SK-N-SH (cell line): ENCODE measurements at regions not wholly inside any gene's neighbourhood (a gene's known extent, or its start where the extent isn't known, plus 50 kb on each side); places are given as distances from the start of the nearest gene placed in this dataset.

Source experiments
- CTCF ChIA-PET: fragments of 300-600, 350-600 bp; formaldehyde crosslinking; extraction: SDS; loops from one replicate; lab custom pipeline; 2021; lab: Yijun Ruan, JAX
- POLR2A ChIA-PET: fragments of 350-600 bp; sonication (Branson Sonifier 250); formaldehyde crosslinking; extraction: SDS; loops from one replicate; lab custom pipeline; 2020; ENCODE audit warnings: antibody characterized with exemption, inconsistent platforms; lab: Yijun Ruan, JAX
- DNase-seq: peaks from one replicate; pipeline ENCODE4 v3.0.0; 2012
- H2AFZ ChIP-seq: fragments of 200-600 bp; sonication (generic); 2 replicates; pipeline ENCODE4 v1.8.1; 2016; ENCODE audit warnings: antibody characterized with exemption, mild to moderate bottlenecking, low read depth
- H3F3A ChIP-seq: fragments of 200-600 bp; sonication (generic); replicated peaks from 2 replicates; pipeline ENCODE3; 2016; ENCODE audit warnings: antibody characterized with exemption, mild to moderate bottlenecking; ENCODE audit not compliant: insufficient read depth
- H3K27ac ChIP-seq, 2 experiments: fragments of 200-500 bp in 1 of 2; fragments of 200-600 bp in 1 of 2; sonication (Bioruptor generic) in 1 of 2; sonication (generic), shearing (Covaris generic) in 1 of 2; 2 replicates each; pipeline versions ENCODE4 v1.5.1 to v1.6.1; 2014 to 2016; ENCODE audit warnings: low read depth in 2 of 2, inconsistent platforms in 1 of 2, low read length in 1 of 2, mild to moderate bottlenecking in 1 of 2, mixed read lengths in 1 of 2
- H3K27me3 ChIP-seq: fragments of 200-600 bp; sonication (generic), shearing (Covaris generic); 2 replicates; pipeline ENCODE4 v1.6.1; 2016; ENCODE audit warnings: mixed run types; ENCODE audit not compliant: insufficient read depth
- H3K36me3 ChIP-seq, 2 experiments: fragments of 200-500 bp in 1 of 2; fragments of 200-600 bp in 1 of 2; sonication (Bioruptor generic) in 1 of 2; sonication (generic) in 1 of 2; replicated peaks in 1 of 2; 2 replicates each; pipeline versions ENCODE3 to v1.5.1; 2014 to 2016; ENCODE audit warnings: low read length in 1 of 2, mild to moderate bottlenecking in 1 of 2; ENCODE audit not compliant: insufficient read depth in 2 of 2, control insufficient read depth in 1 of 2
- H3K4me1 ChIP-seq, 2 experiments: fragments of 200-500 bp in 1 of 2; fragments of 200-600 bp in 1 of 2; sonication (Bioruptor generic) in 1 of 2; sonication (generic), shearing (Covaris generic) in 1 of 2; 2 replicates each; pipeline versions ENCODE4 v1.5.1 to v1.6.1; 2014 to 2016; ENCODE audit warnings: low read depth in 1 of 2, low read length in 1 of 2, mixed run types in 1 of 2; ENCODE audit not compliant: insufficient read depth in 2 of 2, control insufficient read depth in 1 of 2
- H3K4me2 ChIP-seq: fragments of 200-600 bp; sonication (generic), shearing (Covaris generic); 2 replicates; pipeline ENCODE4 v1.6.1; 2017; ENCODE audit warnings: mixed run types
- H3K4me3 ChIP-seq, 2 experiments: fragments of 200-500 bp in 1 of 2; fragments of 200-600 bp in 1 of 2; sonication (Bioruptor generic) in 1 of 2; sonication (generic), shearing (Covaris generic) in 1 of 2; 2 replicates each; pipeline versions ENCODE4 v1.5.1 to v1.8.1; 2014 to 2016; ENCODE audit warnings: low read depth in 2 of 2, inconsistent platforms in 1 of 2, low read length in 1 of 2, mild to moderate bottlenecking in 1 of 2, mixed read lengths in 1 of 2, moderate library complexity in 1 of 2
- H3K79me2 ChIP-seq: fragments of 200-600 bp; sonication (generic); 2 replicates; pipeline ENCODE4 v1.8.1; 2017; ENCODE audit warnings: mild to moderate bottlenecking; ENCODE audit not compliant: insufficient read depth
- H3K9ac ChIP-seq: fragments of 200-600 bp; sonication (generic); 2 replicates; pipeline ENCODE4 v1.6.1; 2017; ENCODE audit warnings: mixed run types
- H3K9me2 ChIP-seq: fragments of 200-600 bp; sonication (generic); 2 replicates; pipeline ENCODE4 v1.6.1; 2017; ENCODE audit warnings: mixed run types
- H3K9me3 ChIP-seq: fragments of 200-600 bp; sonication (generic); 2 replicates; pipeline ENCODE4 v1.6.1; 2017; ENCODE audit warnings: mixed run types, mild to moderate bottlenecking, moderate library complexity
- H4K20me1 ChIP-seq: fragments of 200-600 bp; sonication (generic); 2 replicates; pipeline ENCODE4 v1.6.1; 2017; ENCODE audit warnings: mild to moderate bottlenecking, mixed run types; ENCODE audit not compliant: insufficient read depth
- ELF1 ChIP-seq: IDR thresholded peaks from 2 replicates; pipeline ENCODE4 v1.4.0; 2012
- EP300 ChIP-seq, 2 experiments: IDR thresholded peaks; 2 replicates each; pipeline versions ENCODE4 v1.4.0 to v1.6.1; 2012; ENCODE audit warnings: borderline replicate concordance in 1 of 2, low read depth in 1 of 2, low read length in 1 of 2
- FOSL2 ChIP-seq: IDR thresholded peaks from 2 replicates; pipeline ENCODE4 v1.4.0; 2012; ENCODE audit warnings: low read depth, mild to moderate bottlenecking, moderate library complexity, borderline replicate concordance
- FOXJ3 ChIP-seq: sonication (generic); formaldehyde crosslinking; IDR thresholded peaks from 2 replicates; pipeline ENCODE4 v1.5.1; 2020; ENCODE audit warnings: mild to moderate bottlenecking, missing genetic modification reagents
- GABPA ChIP-seq: IDR thresholded peaks from 2 replicates; pipeline ENCODE4 v1.4.0; 2012; ENCODE audit warnings: low read depth, mild to moderate bottlenecking
- MAX ChIP-seq: IDR thresholded peaks from 2 replicates; pipeline ENCODE4 v1.4.0; 2012; ENCODE audit warnings: low read depth
- NFIC ChIP-seq: IDR thresholded peaks from 2 replicates; pipeline ENCODE4 v1.4.0; 2012; ENCODE audit warnings: borderline replicate concordance
- POLR2AphosphoS5 ChIP-seq: IDR thresholded peaks from 2 replicates; pipeline ENCODE4 v1.6.1; 2012; ENCODE audit warnings: low read depth, low read length
- RFX5 ChIP-seq: IDR thresholded peaks from 2 replicates; pipeline ENCODE4 v1.6.1; 2012; ENCODE audit warnings: mild to moderate bottlenecking, improper control_type of control experiment, low read length
- USF2 ChIP-seq: fragments of 150-350 bp; IDR thresholded peaks from 2 replicates; pipeline ENCODE4 v1.6.1; 2017; ENCODE audit warnings: antibody characterized with exemption, low read length, low read depth, borderline replicate concordance
- YY1 ChIP-seq: IDR thresholded peaks from 2 replicates; pipeline ENCODE4 v1.4.0; 2012; ENCODE audit warnings: low read depth, mild to moderate bottlenecking
- WGBS: methylation state at CpG from one replicate; pipeline ENCODE4 v1.1.6; 2017; ENCODE audit warnings: low lambda C conversion rate; 5-methylcytosine and 5-hydroxymethylcytosine counted together
- TF ChIP-seq, protein P1 (sequence below): IDR thresholded peaks from 2 replicates; pipeline ENCODE4 v1.4.0; 2012; ENCODE audit warnings: low read depth, borderline replicate concordance
- TF ChIP-seq, protein P2 (sequence below): fragments of 200-600 bp; sonication (generic); IDR thresholded peaks from 2 replicates; pipeline ENCODE4 v1.6.1; 2017; ENCODE audit warnings: antibody characterized with exemption, mild to moderate bottlenecking, moderate library complexity
- TF ChIP-seq, protein P3 (sequence below): IDR thresholded peaks from 2 replicates; pipeline ENCODE4; 2012
- TF ChIP-seq, protein P4 (sequence below): fragments of 150-350 bp; IDR thresholded peaks from 2 replicates; pipeline ENCODE4 v1.6.1; 2016; ENCODE audit warnings: mild to moderate bottlenecking, low read depth, low read length

GRCh38 chr6:25193460-25194171 lies 85.6 kb upstream of the CARMIL1 start (continued):
- TF ChIP-seq, protein P1, sequence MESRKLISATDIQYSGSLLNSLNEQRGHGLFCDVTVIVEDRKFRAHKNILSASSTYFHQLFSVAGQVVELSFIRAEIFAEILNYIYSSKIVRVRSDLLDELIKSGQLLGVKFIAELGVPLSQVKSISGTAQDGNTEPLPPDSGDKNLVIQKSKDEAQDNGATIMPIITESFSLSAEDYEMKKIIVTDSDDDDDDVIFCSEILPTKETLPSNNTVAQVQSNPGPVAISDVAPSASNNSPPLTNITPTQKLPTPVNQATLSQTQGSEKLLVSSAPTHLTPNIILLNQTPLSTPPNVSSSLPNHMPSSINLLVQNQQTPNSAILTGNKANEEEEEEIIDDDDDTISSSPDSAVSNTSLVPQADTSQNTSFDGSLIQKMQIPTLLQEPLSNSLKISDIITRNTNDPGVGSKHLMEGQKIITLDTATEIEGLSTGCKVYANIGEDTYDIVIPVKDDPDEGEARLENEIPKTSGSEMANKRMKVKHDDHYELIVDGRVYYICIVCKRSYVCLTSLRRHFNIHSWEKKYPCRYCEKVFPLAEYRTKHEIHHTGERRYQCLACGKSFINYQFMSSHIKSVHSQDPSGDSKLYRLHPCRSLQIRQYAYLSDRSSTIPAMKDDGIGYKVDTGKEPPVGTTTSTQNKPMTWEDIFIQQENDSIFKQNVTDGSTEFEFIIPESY: no peak
- TF ChIP-seq, protein P2, sequence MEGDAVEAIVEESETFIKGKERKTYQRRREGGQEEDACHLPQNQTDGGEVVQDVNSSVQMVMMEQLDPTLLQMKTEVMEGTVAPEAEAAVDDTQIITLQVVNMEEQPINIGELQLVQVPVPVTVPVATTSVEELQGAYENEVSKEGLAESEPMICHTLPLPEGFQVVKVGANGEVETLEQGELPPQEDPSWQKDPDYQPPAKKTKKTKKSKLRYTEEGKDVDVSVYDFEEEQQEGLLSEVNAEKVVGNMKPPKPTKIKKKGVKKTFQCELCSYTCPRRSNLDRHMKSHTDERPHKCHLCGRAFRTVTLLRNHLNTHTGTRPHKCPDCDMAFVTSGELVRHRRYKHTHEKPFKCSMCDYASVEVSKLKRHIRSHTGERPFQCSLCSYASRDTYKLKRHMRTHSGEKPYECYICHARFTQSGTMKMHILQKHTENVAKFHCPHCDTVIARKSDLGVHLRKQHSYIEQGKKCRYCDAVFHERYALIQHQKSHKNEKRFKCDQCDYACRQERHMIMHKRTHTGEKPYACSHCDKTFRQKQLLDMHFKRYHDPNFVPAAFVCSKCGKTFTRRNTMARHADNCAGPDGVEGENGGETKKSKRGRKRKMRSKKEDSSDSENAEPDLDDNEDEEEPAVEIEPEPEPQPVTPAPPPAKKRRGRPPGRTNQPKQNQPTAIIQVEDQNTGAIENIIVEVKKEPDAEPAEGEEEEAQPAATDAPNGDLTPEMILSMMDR: no peak
- TF ChIP-seq, protein P3, sequence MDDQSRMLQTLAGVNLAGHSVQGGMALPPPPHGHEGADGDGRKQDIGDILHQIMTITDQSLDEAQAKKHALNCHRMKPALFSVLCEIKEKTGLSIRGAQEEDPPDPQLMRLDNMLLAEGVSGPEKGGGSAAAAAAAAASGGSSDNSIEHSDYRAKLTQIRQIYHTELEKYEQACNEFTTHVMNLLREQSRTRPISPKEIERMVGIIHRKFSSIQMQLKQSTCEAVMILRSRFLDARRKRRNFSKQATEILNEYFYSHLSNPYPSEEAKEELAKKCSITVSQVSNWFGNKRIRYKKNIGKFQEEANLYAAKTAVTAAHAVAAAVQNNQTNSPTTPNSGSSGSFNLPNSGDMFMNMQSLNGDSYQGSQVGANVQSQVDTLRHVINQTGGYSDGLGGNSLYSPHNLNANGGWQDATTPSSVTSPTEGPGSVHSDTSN: peak; percentile 39
- TF ChIP-seq RFX5: no peak
- TF ChIP-seq YY1: no peak
- TF ChIP-seq, all 33 proteins: peak for 11

GRCh38 chr6:25194172-25194678 lies 84.9 kb upstream of the CARMIL1 start:
- peak overlapping the region; percentile 50; the same call in 1 of the 2 replicates for H2AFZ ChIP-seq
- peak overlapping the region; percentile 95 to 100; a peak in 3 of 4 replicates for H3K27ac ChIP-seq
- H3K79me2 ChIP-seq: no peaks in the 10 kb centered on the region
- no peaks in the 10 kb centered on the region for H3K27me3 ChIP-seq
- WGBS: 80% methylated on average over 8 of the region's 8 CpGs
- POLR2A ChIA-PET: no interaction called here
- CTCF ChIA-PET: interaction anchor here (1.0 to 2.4 kb wide), 4 partner anchors 16 to 362 kb away, joined by 3 to 7 read pairs (median 3); no protein-coding TSS in a partner anchor
- no peaks in the 10 kb centered on the region for H3K9me3 ChIP-seq
- H4K20me1 ChIP-seq: no peaks in the 10 kb centered on the region
- peaks cover 41% of the 10 kb centered on the region for H3F3A ChIP-seq
- no peak overlapping the region for H3K4me3 ChIP-seq
- DNase-seq: no peak
- H3K9ac ChIP-seq: peak overlapping the region; percentile 82
- H3K9me2 ChIP-seq: no peaks in the 10 kb centered on the region
- peak overlapping the region; percentile 35; the same call in 1 of the 2 replicates for H3K4me2 ChIP-seq
- peaks cover 7 to 29% of the 10 kb centered on the region in 2 experiments for H3K4me1 ChIP-seq
- no peaks in the 10 kb centered on the region for H3K36me3 ChIP-seq
- no peak for TF ChIP-seq USF2
- no peak for TF ChIP-seq FOXJ3 (CRISPR knock-in tag)
- no peak for TF ChIP-seq EP300 (IDR thresholded peaks at IDR 0.05; ENCODE audit: borderline replicate concordance in 1 of 2, low read depth in 1 of 2, low read length in 1 of 2)
- TF ChIP-seq FOSL2: no peak
- TF ChIP-seq GABPA: no peak
- TF ChIP-seq YY1: no peak
- TF ChIP-seq POLR2AphosphoS5: no peak
- no peak for TF ChIP-seq ELF1
- no peak for TF ChIP-seq MAX
- TF ChIP-seq NFIC: no peak
- TF ChIP-seq, protein P4, sequence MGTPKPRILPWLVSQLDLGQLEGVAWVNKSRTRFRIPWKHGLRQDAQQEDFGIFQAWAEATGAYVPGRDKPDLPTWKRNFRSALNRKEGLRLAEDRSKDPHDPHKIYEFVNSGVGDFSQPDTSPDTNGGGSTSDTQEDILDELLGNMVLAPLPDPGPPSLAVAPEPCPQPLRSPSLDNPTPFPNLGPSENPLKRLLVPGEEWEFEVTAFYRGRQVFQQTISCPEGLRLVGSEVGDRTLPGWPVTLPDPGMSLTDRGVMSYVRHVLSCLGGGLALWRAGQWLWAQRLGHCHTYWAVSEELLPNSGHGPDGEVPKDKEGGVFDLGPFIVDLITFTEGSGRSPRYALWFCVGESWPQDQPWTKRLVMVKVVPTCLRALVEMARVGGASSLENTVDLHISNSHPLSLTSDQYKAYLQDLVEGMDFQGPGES: no peak
- TF ChIP-seq, protein P2: no peak
